Smooth muscle cell (in vitro differentiated cells): ENCODE measurements at regions not wholly inside any gene's neighbourhood (a gene's known extent, or its start where the extent isn't known, plus 50 kb on each side); places are given as distances from the start of the nearest gene placed in this dataset.

Experiments used
- DNase-seq: peaks from one replicate; lab custom pipeline; 2025; ENCODE audit not compliant: unreplicated experiment; lab: John Stamatoyannopoulos, UW
- H2AFZ ChIP-seq: fragments of 200-600 bp; sonication (generic); 2 replicates; pipeline ENCODE4 v1.6.0; 2016; ENCODE audit warnings: antibody characterized with exemption, low read depth, mild to moderate bottlenecking
- H3F3A ChIP-seq: fragments of 200-600 bp; sonication (generic); 2 replicates; pipeline ENCODE4 v1.6.0; 2017; ENCODE audit warnings: antibody characterized with exemption, low read depth
- H3K27ac ChIP-seq: fragments of 200-600 bp; sonication (generic); 2 replicates; pipeline ENCODE4 v1.5.1; 2016; ENCODE audit warnings: low read depth, mild to moderate bottlenecking
- H3K27me3 ChIP-seq: fragments of 200-600 bp; sonication (generic); 2 replicates; pipeline ENCODE4 v1.6.1; 2016; ENCODE audit warnings: low read depth, mild to moderate bottlenecking
- H3K36me3 ChIP-seq: fragments of 200-600 bp; sonication (generic); 2 replicates; pipeline ENCODE4 v1.5.1; 2016; ENCODE audit warnings: low read depth
- H3K4me1 ChIP-seq: fragments of 200-600 bp; sonication (generic); 2 replicates; pipeline ENCODE4 v1.5.1; 2016; ENCODE audit warnings: low read depth
- H3K4me2 ChIP-seq: fragments of 200-600 bp; sonication (generic); 2 replicates; pipeline ENCODE4 v1.6.0; 2016; ENCODE audit warnings: mild to moderate bottlenecking
- H3K4me3 ChIP-seq: fragments of 200-600 bp; sonication (generic); 2 replicates; pipeline ENCODE4 v1.5.1; 2016; ENCODE audit warnings: mild to moderate bottlenecking
- H3K79me2 ChIP-seq: fragments of 200-600 bp; sonication (generic); 2 replicates; pipeline ENCODE4 v1.6.0; 2016; ENCODE audit warnings: low read depth, mild to moderate bottlenecking
- H3K9ac ChIP-seq: fragments of 200-600 bp; sonication (generic); 2 replicates; pipeline ENCODE4 v1.6.0; 2016; ENCODE audit warnings: low read depth
- H3K9me3 ChIP-seq: fragments of 200-600 bp; sonication (generic); replicated peaks from 2 replicates; pipeline ENCODE4 v1.5.1; 2016; ENCODE audit warnings: low read depth
- H4K20me1 ChIP-seq: fragments of 200-600 bp; sonication (generic); 2 replicates; pipeline ENCODE4 v1.6.0; 2016; ENCODE audit warnings: low read depth
- WGBS: methylation state at CpG from one replicate; pipeline ENCODE4 v1.1.7; 2016; ENCODE audit warnings: low lambda C conversion rate; 5-methylcytosine and 5-hydroxymethylcytosine counted together
- TF ChIP-seq, protein P1 (sequence below): fragments of 200-600 bp; sonication (generic); IDR thresholded peaks from 2 replicates; pipeline ENCODE4 v1.5.1; 2017; ENCODE audit warnings: borderline replicate concordance, mild to moderate bottlenecking, antibody characterized with exemption; ENCODE audit not compliant: insufficient read depth, poor library complexity, severe bottlenecking

DNA sequence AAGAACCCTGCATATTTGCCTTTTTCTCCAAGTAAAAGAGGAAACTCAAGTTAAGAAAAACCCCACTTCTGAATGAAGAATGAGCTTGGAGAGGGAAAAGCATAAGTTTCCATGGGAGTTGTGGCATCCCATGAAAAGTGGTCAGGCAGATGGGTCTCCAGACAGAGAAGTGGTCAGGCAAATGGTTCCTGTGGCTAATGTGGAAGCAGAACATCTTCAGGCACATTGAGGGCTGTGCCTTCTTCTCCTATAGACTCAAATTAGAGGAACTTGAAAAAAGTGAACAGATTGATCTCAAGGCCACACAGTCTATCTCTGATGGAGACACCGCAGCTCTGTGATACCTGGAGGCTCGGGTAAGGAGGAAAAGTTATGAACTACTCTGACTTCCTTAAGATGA lies 55.7 kb upstream of the KIRREL1 start:
- no peak overlapping the region for H3K4me2 ChIP-seq
- H3F3A ChIP-seq = no peaks in the 10 kb centered on the region
- no peak overlapping the region for H3K27ac ChIP-seq
- H2AFZ ChIP-seq = no peak overlapping the region
- no peak overlapping the region for H3K4me3 ChIP-seq
- H3K79me2 ChIP-seq = no peaks in the 10 kb centered on the region
- no peak overlapping the region for H3K9ac ChIP-seq
- no peaks in the 10 kb centered on the region for H3K4me1 ChIP-seq
- H4K20me1 ChIP-seq = no peaks in the 10 kb centered on the region
- no peak for DNase-seq
- TF ChIP-seq, protein P1, sequence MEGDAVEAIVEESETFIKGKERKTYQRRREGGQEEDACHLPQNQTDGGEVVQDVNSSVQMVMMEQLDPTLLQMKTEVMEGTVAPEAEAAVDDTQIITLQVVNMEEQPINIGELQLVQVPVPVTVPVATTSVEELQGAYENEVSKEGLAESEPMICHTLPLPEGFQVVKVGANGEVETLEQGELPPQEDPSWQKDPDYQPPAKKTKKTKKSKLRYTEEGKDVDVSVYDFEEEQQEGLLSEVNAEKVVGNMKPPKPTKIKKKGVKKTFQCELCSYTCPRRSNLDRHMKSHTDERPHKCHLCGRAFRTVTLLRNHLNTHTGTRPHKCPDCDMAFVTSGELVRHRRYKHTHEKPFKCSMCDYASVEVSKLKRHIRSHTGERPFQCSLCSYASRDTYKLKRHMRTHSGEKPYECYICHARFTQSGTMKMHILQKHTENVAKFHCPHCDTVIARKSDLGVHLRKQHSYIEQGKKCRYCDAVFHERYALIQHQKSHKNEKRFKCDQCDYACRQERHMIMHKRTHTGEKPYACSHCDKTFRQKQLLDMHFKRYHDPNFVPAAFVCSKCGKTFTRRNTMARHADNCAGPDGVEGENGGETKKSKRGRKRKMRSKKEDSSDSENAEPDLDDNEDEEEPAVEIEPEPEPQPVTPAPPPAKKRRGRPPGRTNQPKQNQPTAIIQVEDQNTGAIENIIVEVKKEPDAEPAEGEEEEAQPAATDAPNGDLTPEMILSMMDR = no peak
- H3K36me3 ChIP-seq = no peaks in the 10 kb centered on the region
- 92% methylated on average over 2 of the region's 2 CpGs for WGBS
- H3K9me3 ChIP-seq = no peaks in the 10 kb centered on the region
- peaks cover 45% of the 10 kb centered on the region for H3K27me3 ChIP-seq

DNA sequence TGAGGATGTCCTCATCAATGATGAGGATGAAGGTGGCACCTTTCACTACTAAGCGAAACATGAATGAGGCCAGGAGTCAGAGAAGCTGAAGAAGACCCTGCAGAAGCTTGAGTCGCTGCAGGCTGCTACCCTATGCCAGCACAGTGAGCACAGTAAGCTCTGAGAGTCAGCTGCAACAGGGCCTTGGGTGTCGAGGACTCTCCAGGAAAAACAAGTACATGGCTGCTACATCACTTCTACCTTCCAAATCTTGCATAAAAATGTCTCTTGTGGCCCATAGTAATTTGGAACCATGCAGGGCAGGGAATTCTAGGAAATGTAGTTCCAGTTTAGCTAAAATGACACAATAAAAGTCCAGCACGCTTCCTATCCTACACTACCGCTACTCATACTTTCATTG lies 51.5 kb upstream of the KIRREL1 start:
- Histone ChIP-seq H3K9me3 (no peaks in the 10 kb centered on the region), H3K27ac (no peak overlapping the region), H4K20me1 (no peaks in the 10 kb centered on the region), H3K36me3 (no peaks in the 10 kb centered on the region), H3K79me2 (no peaks in the 10 kb centered on the region), H3K4me3 (no peak overlapping the region), H3F3A (no peaks in the 10 kb centered on the region), H3K4me1 (no peaks in the 10 kb centered on the region), H3K27me3 (peaks cover 63% of the 10 kb centered on the region), H3K4me2 (no peak overlapping the region), H3K9ac (no peak overlapping the region), H2AFZ (no peak overlapping the region)
- WGBS = 94% methylated on average over 5 of the region's 5 CpGs
- DNase-seq = no peak
- TF ChIP-seq, protein P1 = no peak
